HUDEP-2 (cell line): ENCODE measurements at regions not wholly inside any gene's neighbourhood (a gene's known extent, or its start where the extent isn't known, plus 50 kb on each side); places are given as distances from the start of the nearest gene placed in this dataset.
A peak's percentile ranks its signal among the peaks of the same experiment; 100 is the strongest.

Experiments
- DNase-seq, 76 experiments: peaks; one replicate each; lab custom pipeline; 2025; ENCODE audit not compliant: unreplicated experiment in 76 of 76; lab: John Stamatoyannopoulos, UW

DNA sequence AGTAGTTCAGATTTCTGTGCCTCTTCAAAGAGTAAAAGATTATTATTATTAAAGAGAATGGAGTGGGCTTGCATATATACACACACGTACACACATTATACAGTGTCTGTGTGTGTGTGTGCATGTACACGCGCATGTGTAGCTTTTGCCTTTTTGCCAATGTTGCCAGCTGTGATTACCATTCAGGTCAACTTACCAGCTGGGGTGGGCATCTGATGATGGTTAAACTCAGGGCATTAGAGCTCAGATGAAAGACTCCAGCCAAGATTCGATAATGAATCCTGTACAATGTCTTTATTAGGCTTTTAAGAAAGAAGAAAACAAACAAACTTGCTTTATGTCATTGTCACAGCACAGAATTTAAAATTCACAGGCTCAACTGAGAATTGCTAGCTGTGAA is 296.5 kb upstream of the DMAC1 start:
- no peak for DNase-seq

DNA sequence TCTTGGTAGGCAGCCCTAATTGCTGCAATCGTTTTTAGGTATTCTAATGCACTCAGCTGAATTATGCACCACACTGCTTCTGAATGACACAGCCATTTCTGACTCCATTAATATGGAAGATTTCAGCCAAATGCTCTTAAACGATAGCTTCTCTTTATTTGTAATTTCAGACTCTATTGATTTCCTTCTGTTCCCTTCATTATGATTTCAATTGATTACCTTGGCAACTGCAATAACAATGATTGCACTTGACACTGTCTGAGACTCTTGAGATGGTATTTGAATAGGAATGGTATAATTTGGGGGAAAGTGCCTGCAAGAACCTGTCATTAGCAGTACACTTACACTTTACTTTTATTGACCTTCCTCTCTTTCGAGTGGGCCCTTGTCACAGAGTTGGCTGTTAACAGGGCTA is 296.1 kb upstream of the DMAC1 start:
- DNase-seq = no peak

DNA sequence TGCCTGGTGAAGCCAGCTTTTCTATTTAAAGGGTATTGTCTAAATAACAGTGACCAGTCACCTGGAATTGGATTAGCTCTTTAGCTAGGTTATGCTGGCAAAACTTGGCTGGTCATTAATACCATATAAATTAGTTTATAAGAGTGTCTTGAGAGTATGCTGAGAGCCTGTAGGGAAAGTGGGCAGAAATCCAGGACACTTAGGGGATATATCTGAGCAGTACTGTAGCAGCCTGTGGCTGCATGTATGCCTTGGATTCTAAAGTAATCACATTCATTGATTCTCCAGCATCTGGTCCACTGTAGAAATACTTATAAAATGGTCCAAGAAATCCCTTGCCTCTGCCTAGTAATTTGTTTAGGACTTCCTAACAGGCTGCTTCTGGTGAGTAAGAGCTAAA is 288.9 kb upstream of the DMAC1 start:
- no peak for DNase-seq

DNA sequence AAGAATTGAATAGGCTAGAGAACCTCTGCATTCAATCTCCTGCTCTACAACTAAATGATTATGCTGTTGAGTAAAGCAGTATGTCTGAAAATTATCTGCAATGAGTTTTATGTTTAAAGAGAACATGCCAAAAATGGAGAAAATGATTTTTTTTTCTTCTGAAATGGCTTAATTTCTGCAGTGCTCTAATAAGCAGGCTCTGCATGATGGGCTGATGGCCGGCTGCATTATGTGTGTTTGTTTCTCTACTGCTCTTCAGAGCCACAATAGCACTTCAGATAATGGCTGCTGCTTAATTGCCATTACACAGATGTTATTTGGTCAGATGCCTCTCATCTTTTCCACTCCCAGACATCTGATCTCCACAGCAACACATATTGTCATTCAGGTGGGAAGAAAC is 286.4 kb upstream of the DMAC1 start:
- no peak for DNase-seq

DNA sequence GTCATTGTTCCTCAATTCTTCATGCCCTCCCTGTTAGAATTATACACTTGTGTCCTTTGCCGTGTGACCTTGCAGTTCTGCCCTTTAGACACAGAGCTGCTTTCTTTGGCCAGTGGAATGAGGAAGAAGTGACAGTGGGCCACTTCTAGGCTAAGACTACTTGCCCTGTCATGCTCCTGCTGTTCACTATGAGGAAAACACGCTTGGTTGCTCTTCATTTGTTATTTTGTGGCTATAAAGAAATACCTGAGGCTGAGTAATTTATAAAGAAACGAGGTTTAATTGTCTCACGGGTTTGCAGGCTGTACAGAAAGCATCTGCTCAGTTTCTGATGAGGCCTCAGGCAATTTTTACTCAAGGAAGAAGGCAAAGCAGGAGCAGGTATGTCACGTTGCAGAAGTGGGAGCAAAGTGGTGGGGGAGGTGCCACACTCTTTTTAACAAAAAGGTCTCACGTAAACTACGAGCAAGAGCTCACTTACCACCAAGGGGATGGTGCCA is 279.1 kb upstream of the DMAC1 start:
- no peak for DNase-seq

DNA sequence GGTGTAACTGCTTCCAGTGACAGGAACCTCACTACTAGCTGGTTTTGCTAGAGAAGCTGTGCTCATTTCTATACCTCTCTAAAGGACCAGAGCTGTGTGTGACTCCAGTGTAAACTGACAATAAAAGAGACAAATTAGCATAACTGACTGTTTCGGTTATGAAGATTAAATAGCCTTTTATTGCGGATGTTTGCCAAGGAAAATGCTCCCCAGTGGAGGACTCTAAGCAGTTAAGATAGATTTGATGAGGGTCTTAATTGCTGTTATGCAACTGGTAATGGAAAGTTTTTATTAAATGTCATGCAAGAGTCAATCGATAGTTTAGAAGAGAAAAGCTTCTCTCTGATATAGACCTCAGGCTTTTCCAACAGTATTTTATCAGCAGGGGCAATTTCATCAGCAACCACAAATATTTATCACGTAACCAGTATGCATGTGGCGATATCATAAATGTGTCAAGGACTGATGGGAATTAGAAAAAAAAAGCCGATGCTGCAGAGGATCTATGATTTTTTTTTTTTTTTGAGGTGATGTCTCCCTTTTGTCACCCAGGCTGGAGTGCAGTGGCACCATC is 275.2 kb upstream of the DMAC1 start:
- no peak for DNase-seq

DNA sequence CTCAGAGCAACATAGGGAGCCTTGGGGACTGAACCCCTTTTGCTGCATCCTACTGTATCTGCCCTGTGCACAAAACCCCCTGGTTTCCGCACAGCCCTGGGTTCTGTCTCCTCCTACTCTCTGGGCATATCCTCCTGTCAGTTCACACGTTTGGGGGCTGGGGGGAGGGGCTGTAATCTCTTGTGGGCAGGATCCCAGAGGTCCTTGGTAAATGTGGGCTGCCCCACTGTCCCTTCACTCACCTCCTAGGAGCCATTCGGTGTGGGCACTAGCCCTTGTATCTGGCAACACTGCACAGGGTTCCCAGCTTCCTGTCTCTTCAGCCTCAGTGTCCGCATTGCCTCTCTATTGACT is 271.8 kb upstream of the DMAC1 start:
- no peak for DNase-seq

DNA sequence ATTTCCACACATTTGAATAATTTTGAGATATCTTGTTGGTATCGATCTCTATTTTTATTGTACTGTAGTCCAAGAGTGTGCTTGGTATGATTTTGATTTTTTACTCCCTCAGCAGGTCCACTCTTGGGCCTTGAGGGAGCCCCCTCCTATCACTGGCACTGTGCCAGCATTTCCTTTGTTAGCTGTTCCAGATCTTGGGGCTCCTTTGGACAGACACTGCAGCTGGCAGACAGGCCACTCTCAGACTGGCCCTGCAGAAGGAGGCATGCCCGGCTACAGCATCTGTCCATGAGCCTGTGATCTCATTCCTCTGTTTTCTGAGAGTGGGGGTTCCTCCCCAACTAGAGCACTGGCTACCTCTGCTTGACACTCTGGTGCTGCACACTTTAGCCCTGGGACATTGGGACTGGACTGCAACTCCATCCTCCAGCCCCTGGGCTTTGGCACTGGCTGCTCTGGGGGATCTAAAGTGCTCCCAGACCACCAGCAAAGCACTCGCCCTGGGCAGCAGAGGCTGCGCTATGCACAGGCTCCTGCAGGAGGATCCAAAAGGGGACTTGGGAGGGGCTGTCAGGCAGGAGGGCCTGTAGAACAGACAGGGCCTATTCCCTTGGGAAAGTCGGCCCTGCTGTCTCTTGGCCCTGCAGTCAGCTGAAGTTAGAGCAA is 271.3 kb upstream of the DMAC1 start:
- peak in 1 of 76 experiments; percentile 2 for DNase-seq

DNA sequence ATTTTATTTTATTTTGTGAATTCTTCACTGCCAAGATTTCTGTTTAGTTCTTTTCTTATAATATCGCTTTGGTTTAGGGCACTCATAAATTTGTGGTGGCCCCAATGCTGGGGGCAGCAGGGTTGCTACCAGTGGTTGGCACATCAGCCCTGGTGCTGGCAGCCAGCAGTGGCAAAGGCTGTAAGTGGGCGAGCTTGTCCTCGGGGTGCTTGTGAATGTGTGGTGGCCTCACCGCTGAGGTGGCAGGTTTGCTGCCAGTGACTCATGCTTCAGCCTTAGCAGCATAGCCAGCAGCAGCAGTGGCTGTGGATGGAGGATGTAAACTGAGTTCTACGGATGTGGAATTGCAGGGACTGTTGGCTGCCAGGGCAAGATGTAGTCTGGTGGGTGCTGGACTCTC is 262.9 kb upstream of the DMAC1 start:
- no peak for DNase-seq

DNA sequence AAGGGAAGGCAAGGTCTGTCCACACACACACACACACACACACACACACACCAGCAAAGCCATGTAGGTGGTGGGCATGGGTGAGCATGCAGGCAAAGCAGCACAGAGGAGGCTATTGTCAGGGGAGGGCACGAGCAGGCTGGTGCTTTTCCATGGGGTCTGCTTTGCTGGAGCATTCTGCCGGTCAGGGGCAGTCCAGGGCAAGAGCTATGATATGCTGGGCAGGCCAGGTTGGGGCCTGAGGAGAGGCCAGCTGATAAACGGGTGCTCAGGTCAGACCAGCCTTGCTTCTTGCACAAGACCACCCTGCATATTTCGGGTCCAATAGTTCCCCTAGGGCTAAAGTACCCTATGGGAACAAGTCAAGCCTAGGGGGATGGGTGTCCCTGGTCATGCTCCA is 253.9 kb upstream of the DMAC1 start:
- no peak for DNase-seq

DNA sequence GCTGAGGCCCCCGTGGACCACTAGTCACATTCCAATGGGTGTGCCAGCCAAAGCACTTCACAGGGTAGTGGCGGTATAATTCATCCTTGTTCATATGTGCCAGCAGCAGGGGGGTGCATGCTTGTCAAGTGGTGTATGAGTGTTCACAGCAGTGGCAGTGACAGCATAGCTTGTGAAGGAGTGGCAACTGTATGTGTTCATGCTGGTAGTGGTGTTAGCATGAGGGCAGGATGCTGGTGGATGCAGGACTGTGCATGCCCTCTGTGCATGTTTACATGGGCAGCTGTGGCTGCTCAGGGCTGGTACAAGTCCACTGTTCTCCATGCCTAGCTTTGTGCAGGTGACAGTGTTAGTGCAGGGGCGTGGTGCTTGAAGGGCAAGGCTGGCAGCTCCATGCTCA is 253.4 kb upstream of the DMAC1 start:
- DNase-seq = no peak

DNA sequence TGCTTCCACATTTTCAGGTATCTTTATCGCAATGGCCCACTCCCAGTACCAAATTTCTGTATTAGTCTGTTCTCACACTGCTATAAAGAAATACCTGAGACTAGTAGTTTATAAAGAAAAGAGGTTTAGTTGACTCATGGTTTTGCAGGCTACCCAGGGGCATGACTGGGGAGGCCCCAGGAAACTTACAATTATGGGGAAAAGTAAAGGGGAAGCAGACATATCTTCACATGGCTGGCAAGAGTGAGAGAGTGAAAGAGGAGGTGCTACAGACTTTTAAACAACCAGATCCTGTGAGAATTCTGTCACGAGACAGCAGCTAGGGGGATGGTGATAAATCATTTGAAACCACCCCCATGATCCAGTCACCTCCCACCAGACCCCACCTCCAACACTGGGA is 238.2 kb upstream of the DMAC1 start:
- no peak for DNase-seq

DNA sequence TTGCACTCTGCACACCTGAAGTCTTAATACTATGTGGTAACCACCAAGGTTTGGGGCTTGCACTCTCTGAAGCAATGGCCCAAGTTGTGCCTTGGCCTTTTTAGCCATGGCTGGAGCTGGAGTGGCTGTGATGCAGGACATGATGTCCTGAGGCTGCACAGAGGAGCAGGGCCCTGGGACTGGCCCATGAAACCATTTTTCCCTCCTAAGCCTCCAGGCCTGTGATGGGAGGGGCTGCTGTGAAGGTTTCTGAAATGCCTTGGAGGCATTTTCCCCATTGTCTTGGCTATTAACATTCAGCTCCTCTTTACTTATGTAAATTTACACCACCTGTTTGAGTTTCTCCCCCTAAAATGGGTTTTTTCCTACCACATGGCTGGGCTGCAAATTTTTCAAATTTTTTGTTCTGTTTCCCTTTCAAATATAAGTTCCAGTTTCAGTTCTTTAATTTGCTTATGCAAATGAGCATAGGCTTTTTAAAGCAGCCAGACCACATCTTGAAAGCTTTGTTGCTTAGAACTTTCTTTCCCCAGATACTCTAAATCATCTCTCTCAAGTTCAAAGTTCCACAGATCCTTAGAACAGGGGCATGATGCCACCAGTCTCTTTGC is 237.4 kb upstream of the DMAC1 start:
- DNase-seq = no peak

DNA sequence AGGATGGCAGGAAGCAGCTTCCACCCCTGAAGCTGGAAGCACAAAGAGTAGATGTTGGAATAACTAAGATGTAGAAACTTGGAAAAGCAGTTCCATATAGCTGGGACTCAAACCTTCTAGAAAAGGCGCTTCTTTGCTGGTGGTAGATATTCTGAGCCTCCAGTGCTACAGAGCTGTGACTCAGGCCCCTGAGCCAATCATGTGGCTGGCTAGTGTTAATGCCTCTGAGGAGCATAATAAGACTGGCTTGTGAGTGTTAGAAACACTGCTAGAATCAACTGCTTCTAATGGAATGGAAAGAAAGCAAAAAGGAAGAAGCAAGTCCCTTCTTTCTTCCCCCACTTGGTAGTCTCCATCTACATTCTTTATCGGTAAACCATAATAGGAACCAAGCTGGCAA is 234.2 kb upstream of the DMAC1 start:
- no peak for DNase-seq

DNA sequence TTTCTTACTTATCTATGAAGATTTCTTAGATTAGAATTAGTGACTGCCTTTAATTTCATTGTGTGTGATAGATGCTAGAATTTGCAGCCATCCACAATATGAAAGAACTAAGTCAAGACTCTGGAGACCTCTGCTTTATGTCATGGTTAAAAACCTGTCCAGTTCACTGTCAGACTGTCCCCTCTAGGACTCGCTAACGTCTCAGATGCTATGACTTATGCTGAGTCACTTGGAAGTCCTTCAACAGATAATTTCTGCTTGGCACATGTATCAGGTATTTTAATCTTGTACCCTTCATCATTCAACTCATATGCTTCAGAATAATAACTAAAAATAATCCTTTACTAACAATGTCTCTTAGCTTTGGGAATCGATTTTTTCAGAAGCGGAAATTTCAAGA is 230.5 kb upstream of the DMAC1 start:
- DNase-seq = no peak

DNA sequence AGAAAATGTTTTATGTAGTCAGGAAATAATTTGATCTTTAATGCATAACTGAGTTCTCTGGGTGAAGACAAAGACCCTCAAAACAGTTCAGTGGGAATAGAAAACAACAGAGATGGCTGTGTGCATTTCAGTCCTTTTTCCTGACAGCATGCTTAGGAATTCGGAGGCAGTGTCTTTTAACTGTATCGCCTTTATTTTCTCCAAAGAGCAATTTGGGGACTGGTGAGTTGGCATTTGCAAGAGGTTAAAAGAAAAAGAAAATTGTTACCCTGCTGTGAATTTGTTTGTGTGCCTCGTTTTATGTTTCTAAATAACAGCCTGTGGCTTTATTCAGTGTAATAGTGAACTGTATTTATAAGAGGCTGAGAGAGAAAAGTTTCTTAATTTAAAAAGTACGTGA is 227.8 kb upstream of the DMAC1 start:
- no peak for DNase-seq

DNA sequence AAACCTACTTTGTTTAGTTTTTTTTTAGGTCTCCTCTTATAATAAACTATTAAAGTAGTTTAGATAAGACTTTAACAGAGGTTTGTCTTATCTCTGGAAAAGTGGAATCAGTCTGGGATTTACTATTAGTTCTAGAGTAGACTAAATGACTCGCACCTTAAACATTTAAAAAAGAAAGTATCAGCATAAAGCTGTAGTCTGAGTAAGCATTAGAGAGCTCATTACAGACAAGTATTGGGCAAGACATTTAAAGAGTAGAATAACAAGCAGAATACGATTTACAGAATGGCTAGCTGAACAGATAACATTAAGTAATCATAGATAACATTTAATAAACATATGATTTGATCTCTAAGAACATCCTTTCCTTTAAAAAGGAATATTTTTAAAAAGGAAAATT is 226.0 kb upstream of the DMAC1 start:
- no peak for DNase-seq

DNA sequence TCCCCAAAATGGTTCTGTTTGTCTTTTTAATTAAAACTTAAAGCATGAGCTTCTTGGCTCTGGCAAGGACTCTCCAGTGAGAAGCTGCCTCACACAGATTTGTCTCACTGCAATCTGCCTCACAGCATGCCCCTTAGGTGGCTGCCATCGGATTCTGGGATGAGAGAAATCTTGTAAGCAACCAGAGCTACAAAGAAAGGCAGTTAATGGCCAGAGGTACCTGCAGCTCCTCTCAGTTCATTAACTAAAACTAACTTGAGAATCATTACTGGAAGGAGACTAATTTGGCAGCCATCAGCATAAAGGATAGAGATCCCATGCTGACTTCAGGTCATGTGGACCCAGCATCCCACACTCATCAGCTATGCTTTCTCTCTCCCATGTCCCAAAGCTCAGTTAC is 220.6 kb upstream of the DMAC1 start:
- no peak for DNase-seq

DNA sequence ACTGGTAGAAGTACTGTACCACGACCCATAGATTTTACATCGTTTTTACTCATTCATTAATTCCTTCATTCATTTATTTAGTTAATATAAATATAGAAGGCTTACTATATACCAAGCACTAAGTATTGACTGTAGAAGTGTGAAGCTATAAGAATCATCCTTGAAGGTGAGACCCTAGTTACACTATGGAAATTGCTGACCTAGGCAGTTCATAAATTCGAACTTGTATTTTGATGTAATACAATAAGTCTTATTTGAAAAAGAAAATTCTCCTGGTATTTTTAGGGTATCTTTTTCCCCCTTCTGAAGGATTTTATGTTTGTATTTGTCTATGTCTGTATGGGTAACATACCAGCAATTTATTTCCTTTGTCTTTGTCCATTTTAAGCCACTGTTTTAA is 220.1 kb upstream of the DMAC1 start:
- DNase-seq = no peak

DNA sequence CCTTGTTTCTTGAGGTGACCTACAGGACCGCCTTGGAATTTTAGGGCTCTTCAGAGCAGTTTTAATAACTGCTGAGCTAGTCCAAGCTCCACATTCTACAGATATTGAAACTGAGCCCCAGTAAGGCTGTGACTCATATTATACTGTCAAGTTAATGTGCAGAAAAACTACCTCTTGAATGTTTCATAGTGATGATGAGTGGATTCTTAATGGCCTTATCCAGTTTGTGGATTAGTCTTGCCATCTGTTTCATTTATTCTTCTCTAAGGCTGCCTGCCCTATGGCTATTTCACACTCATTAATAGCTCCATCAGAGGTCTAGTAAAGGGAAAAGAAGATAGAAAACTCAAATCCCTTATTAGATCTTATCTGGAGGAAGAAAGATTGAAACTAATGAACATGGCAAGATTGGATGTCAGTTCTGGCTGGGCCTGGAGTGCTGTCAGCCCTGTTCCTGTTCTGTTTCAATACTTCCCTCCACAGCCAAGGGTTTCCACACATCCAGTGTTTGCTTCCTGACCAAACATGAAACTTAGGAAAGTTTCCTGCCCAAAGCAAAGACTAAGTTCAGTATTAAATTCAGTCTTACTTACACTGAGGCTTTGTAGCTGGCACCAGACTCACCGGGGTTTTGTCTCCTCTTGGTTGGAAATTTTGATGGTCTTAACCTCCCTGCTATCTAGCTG is 215.6 kb upstream of the DMAC1 start:
- DNase-seq = no peak

DNA sequence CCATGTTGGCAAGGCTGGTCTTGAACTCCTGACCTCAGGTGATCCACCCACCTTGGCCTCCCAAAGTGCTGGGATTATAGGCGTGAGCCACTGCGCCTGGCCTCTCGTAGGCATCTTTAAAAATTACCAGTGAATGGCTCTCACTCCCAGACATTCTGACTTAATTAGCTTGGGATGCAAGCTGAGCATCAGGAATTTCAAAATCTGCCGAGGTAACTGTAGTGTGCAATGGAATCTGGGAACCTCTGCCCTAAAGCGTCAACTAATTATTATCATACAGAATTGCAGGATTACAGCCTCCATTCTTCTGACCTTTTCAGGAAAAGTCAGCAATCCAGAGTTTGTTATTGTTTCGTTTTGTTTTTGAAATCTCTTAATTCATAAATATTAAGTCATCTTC is 213.4 kb upstream of the DMAC1 start:
- DNase-seq = no peak

DNA sequence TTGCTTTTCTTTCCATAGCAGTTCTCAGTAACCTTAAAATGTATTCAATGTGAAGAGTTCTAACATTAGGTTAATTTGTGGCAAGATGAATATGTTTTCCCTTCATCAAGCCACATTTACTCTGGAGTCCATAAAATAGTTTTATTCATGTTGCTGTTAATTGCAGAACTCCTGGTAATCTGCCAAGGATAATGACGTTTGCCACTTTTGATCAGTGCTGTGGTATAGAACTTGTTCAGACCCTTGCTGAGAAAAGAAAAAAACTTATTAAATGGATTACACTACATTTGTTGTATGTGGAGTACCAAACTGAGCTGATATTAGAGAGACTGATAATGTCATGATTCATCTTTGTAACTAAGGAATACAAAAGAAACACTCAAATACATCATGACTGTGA is 212.4 kb upstream of the DMAC1 start:
- DNase-seq = no peak
